Fibroblast of gingiva (primary cell): ENCODE measurements at regions not wholly inside any gene's neighbourhood (a gene's known extent, or its start where the extent isn't known, plus 50 kb on each side); places are given as distances from the start of the nearest gene placed in this dataset.

Experiments
- DNase-seq: peaks from one replicate; pipeline ENCODE4 v3.0.0-alpha.2; 2011; ENCODE audit warnings: low read depth

DNA sequence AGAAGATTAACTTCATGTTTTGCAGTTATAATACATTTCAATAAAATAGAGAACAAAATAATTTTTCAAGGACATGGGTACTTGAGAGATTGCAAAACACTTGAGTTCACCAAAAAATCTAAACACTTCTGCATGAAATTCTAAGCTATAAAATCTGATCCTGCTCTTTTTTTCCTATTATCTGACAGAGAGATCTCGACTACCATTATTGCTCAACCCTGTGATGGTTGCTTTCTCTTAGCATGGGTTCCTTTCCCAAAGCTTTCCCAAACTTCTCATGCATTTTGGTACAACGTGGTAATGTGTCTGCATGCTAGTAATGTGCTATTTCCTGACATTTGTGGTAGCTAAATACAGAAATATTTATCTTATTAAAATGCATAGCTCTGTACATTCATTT, 1243.1 kb upstream of the ADGRB3 start:
- DNase-seq, result no peak

GRCh38 chr6:67369679-67370078, 1265.4 kb upstream of the ADGRB3 start:
- DNase-seq, result no peak

GRCh38 chr6:67362976-67363375, 1272.1 kb upstream of the ADGRB3 start:
- DNase-seq, result no peak

DNA sequence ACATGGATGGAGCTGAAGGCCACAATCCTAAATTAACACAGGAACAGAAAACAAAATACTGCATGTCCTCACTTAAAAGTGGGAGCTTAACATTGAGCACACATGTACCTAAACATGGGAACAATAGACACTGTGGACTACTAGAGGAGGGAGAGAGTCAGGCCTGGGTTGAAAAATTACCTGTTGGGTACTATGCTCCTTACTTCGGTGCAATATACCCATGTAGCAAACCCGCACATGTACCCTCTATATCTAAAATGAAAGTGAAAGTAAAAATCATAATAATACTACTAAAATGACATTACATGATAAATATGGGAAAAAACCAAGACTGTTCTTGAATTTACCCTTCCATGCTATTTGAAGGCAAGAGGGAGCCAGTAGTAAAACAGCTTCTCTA, 1273.8 kb upstream of the ADGRB3 start:
- DNase-seq, result no peak

- DNase-seq, result no peak
Measured at GRCh38 chr6:67358241-67358640, 1276.8 kb upstream of the ADGRB3 start.

DNA sequence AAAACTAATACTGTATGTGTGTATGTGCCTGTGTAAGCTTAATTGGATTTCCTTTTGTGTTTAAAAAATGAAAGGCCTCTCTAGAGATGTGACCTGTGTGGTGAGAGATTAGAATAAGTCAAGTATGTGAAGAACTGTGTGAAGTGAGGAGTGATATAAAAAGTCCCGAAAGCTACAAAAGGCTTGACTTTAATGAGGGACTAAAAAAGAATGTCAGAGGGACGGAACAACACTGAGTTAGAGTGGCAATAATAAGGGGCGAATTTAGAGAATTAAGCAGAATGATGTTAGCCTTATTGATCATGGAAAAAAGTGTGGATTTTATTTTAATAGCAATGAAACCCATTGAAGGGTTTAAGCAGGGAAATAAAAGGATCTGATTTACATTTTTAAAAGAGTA, 1281.2 kb upstream of the ADGRB3 start:
- DNase-seq, result no peak

GRCh38 chr6:67352717-67353116, 1282.4 kb upstream of the ADGRB3 start:
- no peak for DNase-seq

DNA sequence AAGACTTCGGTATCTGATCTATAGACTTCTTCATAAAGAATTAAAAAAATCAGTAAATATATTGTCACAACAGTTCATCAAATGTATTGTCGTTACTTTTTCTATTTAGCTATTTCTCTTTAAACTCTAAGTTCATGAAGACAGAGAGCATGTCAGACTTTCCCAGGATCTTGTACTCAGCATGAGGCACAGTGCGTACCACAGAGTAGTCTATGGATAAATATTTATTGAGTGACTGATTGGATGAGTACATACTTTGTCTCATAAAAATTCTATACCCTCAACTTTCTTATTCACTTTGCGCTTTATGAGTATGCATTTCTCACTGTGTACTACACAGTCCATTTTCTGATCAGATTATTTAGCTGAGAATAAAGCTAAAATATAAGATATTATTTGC, 1284.4 kb upstream of the ADGRB3 start:
- DNase-seq, result no peak

DNA sequence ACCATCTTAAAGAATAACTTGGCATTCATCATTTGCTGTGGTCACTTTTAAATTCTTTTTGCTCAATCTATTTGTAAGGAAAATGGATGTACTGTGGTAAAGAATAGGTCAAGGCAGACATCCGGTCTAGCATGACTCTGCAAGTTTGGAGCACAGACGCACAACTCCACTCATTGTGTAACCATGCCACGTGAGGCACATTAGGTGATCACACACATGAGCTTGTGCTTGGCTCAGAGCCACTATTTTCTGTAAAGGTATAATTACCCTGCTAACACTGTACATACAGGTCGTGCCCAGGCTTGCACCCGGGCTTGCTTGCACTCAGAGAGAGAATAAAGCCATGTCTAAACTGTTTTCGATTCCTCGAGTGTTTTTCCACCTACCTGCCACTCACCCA, 1289.1 kb upstream of the ADGRB3 start:
- DNase-seq, result no peak

GRCh38 chr6:67336014-67336413, 1299.1 kb upstream of the ADGRB3 start:
- DNase-seq, result no peak

DNA sequence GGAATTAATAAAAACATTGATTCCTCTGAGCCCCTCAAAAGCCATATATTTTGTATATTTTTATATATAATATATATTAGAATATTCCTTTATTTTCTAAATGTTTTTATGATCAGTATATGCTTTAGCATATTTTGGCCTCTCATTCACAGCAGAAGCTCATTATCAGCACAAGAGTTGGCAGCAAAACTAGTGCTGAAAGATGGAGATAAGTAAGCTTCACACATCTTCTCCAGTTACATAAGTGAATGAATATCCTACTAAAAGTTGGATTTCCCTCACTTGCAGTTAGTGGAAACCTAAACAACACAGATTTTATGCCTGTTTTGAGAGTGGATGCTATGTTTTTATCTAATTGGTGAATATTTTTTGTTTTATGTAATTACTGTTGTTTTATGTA, 1303.8 kb upstream of the ADGRB3 start:
- DNase-seq, result no peak

DNA sequence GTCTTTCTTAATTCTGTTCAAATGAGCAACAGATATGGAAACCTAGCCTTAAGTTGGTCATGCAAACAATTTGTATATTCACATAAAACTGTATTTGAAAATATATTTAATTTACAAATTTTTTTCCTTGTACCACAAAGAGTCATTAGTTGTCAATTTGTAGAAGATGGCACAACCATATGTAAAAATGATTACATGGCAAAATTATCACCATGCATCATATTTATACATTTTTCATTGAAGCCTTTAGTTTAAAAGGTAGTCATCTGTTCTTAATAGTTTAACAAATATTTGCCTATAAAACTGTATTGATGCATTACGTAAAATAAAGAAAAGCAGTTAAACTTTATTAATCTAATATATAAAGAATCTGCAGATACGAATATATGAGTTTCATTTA, 1306.8 kb upstream of the ADGRB3 start:
- DNase-seq, result no peak

DNA sequence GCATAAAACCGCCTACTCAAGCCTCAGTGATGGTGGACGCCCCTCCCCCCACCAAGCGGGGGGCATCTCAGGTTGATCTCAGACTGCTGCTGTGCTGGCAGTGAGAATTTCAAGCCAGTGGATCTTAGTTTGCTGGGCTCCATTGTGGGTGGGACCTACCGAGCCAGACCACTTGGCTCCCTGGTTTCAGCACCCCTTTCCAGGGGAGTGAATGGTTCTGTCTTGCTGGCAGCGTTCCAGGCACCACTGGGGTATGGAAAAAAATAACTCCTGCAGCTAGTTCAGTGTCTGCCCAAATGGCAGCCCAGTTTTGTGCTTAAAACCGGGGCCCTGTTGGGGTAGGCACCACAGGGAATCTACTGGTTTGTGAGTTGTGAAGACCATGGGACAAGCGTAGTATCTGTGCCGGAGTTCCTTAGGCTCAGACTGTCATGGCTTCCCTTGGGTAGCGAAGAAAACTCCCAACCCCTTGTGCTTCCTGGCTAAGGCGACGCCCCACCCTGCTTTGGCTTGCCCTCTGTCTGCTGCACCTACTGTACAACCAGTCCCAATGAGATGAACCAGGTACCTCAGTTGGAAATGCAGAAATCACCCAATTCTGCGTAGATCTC, 1334.5 kb upstream of the ADGRB3 start:
- no peak for DNase-seq

DNA sequence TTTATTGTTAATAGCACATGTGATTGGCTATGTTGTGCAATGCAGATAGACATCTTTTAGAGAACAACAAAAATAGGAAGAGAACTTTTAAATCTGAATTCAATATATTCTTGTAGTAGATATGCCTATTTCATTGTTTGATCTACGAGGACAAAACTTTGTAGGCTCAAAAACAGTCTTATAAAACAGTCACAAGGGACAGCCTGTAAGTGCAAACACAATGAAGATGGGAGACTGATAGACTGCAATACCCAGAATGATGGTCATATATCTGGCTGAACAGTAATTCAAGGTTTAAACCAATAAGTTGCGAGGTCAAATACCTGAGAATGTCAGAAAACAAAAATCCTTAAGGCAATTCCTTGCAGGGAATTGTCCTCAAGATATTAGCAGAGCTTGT, 1342.9 kb upstream of the ADGRB3 start:
- DNase-seq, result no peak

DNA sequence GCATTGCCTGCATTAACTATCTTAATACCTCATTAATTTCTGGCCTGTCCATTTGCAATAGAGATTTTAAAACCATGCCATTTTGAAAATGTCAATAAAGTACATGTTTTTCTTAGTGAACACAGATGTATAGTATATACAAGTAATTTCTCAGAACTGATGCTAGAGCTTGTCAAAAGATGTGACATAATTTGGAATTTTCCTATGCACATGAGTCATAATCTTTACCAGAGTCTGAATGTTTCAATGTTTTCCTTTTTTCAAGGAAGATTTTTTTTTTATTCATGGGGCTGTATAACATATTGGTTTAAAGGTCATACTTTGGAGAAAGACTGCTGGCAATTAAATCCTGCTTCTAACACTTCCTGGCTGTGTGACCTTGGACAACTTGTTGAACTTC, 1347.5 kb upstream of the ADGRB3 start:
- DNase-seq, result no peak

- no peak for DNase-seq
Measured at GRCh38 chr6:67285770-67286495, 1349.1 kb upstream of the ADGRB3 start.

GRCh38 chr6:67277312-67277711, 1357.8 kb upstream of the ADGRB3 start:
- DNase-seq, result no peak

- no peak for DNase-seq
Measured at GRCh38 chr6:67265996-67266921, 1368.8 kb upstream of the ADGRB3 start.

DNA sequence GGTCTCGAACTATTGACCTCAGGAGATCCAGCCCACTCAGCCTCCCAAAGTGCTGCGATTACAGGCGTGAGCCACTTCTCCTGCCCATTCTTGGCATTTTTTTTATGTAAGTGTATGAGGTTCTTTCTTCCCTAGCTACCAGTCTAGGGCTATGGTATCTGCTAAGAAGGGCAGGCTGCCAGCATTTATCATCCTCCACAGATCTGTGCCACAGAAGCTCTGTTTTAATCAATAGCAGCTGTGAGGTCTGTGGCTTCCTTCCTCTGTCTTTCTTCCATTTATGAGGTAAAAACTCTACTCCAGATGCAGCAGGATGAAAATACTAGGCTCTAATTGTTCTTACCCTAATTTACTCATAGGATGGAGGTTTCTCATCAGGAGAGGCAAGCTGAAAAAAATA, 1382.4 kb upstream of the ADGRB3 start:
- peak; percentile 63 for DNase-seq

- DNase-seq, result no peak
Measured at GRCh38 chr6:67248077-67248476, 1387.0 kb upstream of the ADGRB3 start.

- no peak for DNase-seq
Measured at GRCh38 chr6:67244037-67244436, 1391.0 kb upstream of the ADGRB3 start.

- no peak for DNase-seq
Measured at GRCh38 chr6:67237277-67237676, 1397.8 kb upstream of the ADGRB3 start.

DNA sequence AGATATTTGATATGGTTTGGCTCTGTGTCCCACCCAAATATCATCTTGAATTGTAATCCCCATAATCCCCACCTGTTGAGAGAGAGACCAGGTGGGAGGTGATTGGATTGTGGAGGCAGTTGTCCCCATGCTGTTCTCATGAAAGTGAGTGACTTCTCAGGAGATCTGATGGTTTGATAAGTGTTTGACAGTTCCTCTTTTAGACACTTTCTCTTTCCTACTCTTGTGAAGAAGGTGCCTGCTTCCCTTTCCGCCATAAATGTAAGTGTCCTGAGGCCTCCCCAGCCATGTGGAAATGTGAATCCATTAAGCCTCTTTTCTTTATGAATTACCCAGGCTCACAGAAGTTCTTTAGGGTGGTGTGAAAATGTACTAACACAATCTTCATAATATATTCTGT, 1404.0 kb upstream of the ADGRB3 start:
- DNase-seq, result no peak
